Left renal pelvis (tissue), 4 donors: ENCODE measurements at regions not wholly inside any gene's neighbourhood (a gene's known extent, or its start where the extent isn't known, plus 50 kb on each side); places are given as distances from the start of the nearest gene placed in this dataset.
A peak's percentile ranks its signal among the peaks of the same experiment; 100 is the strongest.

Experiments used
- DNase-seq, 4 donors: peaks; one replicate each; pipeline ENCODE4 v3.0.0-alpha.2; 2013; ENCODE audit warnings: low read depth in 4 of 4, low spot score in 3 of 4

DNA sequence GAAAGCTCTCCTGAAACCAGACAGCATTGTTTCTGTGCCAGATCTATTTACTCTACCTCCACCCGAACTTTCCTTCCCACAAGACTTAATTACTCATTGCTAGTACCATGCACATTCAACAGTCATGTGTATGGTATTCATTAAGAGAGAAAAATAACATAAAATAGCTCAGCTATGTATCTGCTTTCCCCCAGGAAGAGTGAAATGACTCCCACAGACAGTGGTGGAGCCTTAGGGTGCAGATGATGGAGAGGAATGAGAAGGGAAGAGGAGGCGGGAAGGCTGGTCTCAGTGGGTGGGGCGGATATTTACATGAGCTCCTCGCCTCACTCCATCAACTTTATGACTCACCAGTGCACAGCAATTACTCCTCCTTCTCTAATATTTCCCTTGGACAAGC lies 724.5 kb downstream of the EPHA4 start:
- DNase-seq: no peak

- no peak for DNase-seq
Measured at GRCh38 chr2:220849433-220849832, 722.7 kb downstream of the EPHA4 start.

DNA sequence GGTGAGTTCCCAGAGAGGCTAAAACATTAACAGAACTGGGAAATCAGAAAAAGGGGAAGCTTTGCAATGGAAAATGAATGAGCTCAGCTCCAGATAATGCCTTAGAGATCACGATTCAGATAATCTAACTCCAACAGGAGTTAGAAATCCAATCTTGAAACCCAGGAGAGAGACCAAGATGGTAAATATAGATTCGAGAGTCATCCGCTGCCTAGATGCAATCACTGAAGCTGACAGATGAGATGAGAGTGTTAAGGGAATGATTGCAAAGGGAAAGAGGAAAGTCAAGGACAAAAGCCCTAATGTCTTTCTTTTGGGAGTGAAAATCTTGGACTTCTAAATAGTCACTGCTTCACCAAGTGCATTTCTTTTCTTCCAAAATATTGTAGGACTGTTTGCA lies 722.0 kb downstream of the EPHA4 start:
- DNase-seq: no peak

DNA sequence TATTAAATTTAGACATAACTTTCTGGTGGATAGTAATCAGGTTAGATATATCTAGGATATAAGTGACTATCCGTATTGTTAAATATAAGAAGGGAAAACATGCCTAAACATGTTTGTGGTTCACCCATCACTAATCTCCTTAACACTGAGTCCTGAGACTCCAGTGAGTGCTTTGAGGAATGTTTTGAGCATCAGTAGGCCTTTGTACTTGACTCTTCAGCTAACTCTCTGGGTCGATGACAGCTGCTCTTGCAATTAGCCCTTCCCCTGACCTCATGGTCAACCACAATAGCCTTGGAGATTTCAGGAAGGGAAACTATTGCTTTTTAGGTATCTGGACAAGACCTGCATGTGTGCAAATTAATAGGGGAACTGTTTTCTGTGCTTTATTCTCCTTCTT lies 716.8 kb downstream of the EPHA4 start:
- DNase-seq: no peak

GRCh38 chr2:220856486-220856885 lies 715.6 kb downstream of the EPHA4 start:
- DNase-seq: no peak

- no peak for DNase-seq
Measured at GRCh38 chr2:220857368-220857767, 714.7 kb downstream of the EPHA4 start.

DNA sequence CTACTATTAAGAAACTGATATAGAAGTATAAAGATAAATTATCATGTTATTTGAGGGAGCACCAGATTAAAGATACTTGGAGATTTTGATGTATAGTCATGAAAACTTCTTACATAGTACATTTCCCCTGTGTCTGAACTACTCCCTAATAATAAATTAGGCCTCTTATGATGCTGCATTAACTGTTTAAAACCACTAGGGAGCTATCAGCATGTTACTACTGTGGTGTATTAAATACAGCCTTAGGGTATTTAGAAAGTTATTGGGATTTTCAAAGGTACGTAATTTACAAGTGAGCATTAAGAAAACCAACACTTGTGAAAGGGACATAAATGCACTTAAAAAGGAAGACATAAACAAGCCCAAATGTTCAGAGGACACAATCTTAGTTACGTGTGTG lies 714.0 kb downstream of the EPHA4 start:
- DNase-seq: no peak

DNA sequence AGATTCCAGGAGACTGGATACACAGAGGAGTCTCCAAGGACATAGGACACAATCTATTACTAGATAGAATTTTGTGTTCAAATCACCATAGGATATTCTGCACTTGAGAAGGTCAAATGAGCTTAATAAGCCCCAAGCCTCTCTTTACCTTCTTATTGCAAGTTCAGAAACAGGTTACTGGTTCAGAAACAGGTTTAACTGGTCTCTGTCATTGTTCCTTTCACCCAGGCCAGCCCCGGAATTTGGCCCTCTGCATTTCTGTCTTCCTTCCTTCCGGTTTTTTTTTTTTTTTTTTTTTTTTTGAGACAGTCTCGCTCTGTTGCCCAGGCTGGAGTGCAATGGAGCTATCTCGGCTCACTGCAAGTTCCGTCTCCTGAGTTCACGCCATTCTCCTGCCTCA lies 700.2 kb downstream of the EPHA4 start:
- no peak for DNase-seq

- no peak for DNase-seq
Measured at GRCh38 chr2:220876080-220876824, 695.9 kb downstream of the EPHA4 start.

- DNase-seq: no peak
Measured at GRCh38 chr2:220877491-220877890, 694.6 kb downstream of the EPHA4 start.

DNA sequence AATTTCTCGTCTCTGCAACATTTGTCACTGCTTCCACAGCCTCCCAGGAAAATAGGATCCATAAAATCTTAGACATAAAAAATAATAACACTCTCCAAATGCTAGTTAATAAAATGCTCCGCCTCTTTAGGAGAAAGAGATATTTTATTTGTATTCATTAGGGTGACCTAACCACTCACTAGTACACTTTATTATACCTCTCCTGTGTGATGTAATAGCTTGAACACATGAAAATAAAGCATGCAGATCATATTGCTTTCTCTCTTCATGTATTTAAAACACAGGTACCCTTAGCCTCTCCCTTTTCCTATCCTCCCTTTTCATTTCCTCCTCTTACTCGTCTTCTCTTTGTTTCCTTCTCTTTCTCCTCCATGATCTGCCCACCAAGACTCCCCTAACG lies 694.2 kb downstream of the EPHA4 start:
- DNase-seq: no peak

DNA sequence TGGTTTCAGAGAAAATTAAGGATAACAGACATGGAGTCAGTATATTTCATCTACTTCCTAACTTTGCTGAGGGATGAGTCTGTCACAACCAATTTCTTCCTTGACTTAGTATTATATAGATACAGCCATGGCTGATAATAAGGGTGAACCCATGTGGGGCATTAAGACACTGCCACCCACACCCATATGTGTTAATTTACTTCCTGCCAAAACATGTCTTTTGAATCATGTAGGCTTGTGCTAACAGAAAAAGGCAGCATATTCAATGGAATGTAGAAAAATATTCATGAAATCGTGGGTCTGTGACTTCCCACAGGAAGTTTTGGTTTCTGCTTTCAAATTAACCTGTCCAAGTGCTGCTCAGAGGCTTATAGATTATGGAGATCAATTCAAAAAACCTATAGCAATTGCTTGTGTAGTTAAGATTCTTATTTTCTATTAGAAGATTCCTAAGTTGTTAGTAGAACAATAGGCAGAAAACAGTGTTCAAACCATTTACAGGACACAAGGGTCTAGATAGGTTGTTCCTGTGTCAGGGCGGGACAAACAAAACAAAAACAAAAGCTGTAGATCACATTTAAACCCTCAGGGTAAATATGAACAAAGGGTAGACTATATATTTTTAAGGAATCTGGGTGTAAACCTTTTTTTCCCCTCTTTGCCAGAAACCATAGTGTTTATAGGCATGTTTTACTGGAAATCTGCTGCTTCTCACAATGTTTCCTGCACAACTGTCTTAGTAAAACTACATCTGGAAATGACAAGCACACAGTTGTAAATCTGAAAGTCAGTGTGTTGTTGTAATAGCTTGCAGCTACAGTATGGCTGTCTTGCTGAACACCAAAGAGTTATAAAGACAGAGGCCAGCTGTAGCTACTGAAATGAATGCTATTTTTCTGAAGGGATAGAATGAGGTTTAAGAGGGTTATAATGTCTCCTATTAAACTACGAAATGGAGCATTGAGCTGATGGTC lies 691.2 kb downstream of the EPHA4 start:
- DNase-seq: peak in 2 of 4 donors; percentile 52 to 59

DNA sequence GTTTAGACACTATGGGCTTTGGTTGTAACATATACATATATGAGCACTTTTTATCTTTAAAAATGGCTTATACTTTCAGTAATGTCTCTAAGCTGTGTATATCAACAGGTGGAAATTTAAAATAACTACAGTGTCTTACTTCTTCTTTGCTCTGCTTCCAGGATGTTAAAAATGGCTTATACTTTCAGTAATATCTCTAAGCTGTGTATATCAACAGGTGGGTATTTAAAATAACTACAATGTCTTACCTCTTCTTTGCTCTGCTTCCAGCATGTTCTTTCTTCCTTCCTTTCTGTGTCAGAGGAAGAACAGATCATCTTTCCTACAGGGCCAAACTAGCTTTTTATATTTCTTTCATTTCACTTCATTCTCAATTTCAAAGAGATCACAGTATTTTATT lies 689.6 kb downstream of the EPHA4 start:
- no peak for DNase-seq

- no peak for DNase-seq
Measured at GRCh38 chr2:220885593-220885992, 686.5 kb downstream of the EPHA4 start.

DNA sequence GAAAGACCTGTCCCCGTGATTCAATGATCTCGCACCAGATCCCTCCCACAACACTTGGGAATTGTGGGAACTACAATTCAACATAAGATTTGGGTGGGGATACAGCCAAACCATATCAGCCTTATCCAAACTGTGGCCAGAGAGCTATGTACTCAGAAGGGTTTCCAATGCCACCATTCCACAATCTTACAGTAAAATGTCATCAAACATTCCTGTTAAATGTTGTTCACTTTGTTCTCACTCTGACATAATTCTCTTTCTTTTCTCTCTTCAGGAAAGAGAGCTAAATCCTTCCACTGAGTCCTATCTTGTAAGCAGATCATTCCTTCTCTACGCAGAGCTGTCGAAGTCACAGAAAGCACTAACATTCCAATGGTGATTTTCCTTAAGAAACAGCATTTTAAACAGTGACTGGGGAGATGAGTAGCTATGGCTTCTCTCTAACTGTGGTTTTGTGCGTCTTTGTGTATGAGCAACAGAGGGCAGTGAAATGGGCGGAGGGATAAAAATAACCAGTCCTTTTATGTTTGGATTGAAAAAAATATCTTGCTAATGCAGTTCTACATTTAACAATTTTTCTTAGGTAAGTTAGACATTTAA lies 684.7 kb downstream of the EPHA4 start:
- no peak for DNase-seq

GRCh38 chr2:220887876-220888275 lies 684.2 kb downstream of the EPHA4 start:
- DNase-seq: no peak

DNA sequence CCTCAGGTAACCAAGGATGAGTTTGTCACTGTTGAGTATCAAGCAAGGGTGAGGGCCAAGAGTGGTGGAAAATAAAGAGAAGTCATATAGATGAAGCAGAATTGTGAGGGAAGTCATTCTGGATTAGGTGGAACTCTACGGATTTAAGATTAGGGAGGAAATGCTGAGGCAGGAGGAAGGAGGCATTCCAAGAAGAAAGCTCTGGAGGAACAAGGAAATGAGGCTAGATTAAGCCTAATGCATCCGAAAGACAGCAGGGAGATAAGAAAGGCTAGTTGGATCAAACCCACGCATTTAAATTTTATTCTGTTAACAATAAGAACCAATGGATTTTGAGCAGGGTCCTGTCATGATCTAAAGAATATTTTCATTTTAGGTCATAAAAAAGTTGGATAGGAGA lies 681.2 kb downstream of the EPHA4 start:
- DNase-seq: no peak

DNA sequence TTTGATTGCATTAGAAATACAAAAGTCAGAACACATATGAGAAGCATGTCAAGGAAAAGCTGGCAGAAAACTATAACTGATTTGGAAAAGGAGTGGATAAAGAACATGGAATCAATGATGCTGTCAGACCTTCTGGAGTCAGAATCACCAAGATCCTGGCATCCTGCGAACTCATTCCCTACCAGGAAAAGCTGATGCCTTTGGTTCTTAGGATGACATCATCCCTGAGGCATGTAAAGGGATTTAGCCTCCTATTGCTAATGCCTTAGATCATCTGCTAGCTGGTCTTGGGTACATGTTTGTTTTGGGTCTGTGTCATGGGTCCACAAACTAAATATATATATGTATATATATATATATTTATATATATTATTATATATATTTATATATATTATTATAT lies 680.7 kb downstream of the EPHA4 start:
- DNase-seq: no peak

DNA sequence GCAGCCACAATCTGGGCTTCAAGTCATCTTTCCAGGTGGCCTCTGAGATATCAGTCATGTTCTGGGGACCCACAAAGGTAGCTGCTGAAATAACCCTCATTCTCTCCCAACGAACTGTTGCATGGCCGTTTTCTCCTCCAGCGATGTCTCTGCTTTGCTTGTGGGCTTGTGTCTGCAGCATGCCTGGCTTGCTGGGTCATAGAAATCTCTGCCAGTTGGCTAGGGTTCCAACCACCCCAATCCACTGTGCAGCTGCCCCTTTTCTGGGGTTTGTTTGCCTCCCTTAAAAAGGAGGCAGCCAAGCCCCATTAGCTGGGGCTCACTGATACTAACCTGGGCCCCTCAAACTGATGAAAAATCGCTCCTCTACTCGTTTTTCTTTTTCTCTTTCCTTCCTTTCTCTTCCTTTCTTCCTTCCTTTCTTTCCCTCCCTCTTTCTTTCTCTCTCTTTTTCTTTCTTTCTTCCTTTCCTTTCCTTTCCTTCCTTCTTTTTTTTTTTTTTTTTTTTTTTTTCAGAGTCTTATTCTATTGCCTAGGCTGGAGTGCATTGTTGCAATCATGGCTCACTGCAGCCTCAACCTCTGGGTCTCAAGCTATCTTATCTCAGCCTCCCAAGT lies 680.0 kb downstream of the EPHA4 start:
- no peak for DNase-seq

DNA sequence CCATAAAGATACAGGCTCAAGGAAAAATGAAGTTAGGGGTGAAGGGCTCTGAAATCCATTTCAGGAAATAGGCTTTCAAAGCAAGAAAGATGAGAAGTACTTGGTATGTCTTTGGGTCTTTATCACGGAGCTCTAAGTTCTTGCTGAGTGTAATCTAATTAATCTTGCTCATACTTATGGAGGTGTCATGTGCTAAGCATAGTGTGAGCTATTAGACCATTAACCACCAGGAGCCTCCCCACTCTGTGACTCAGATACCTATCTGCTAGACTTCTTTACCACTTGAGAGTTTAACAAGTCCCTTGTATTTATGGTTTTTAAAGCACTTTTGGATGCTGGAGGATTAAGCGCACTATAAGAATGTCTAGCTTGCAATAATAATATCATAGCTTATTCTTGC lies 678.7 kb downstream of the EPHA4 start:
- no peak for DNase-seq

- DNase-seq: no peak
Measured at GRCh38 chr2:220894069-220894468, 678.0 kb downstream of the EPHA4 start.
